Spleen (tissue), 11 donors: ENCODE measurements at regions not wholly inside any gene's neighbourhood (a gene's known extent, or its start where the extent isn't known, plus 50 kb on each side); places are given as distances from the start of the nearest gene placed in this dataset.

ENCODE experiments used
- DNase-seq: peaks from one replicate; pipeline ENCODE4 v3.0.0-alpha.2; 2020
- H3K27ac ChIP-seq, 8 donors: fragments of 200-600 bp; sonication (generic) in 7 of 8; 1 replicate in 4 of 8; 2 replicates in 4 of 8; pipeline versions ENCODE4 v1.5.0 to v1.8.0; 2016 to 2021; ENCODE audit warnings: inconsistent platforms in 4 of 8, mild to moderate bottlenecking in 4 of 8, moderate library complexity in 1 of 8
- H3K27me3 ChIP-seq, 7 donors: fragments of 200-600 bp; sonication (generic) in 6 of 7; replicated peaks in 1 of 7; 1 replicate in 4 of 7; 2 replicates in 3 of 7; pipeline versions ENCODE4 v1.5.0 to v1.8.0; 2016 to 2021; ENCODE audit warnings: inconsistent platforms in 3 of 7, mild to moderate bottlenecking in 1 of 7
- H3K36me3 ChIP-seq, 6 donors: fragments of 200-600 bp; sonication (generic) in 5 of 6; 1 replicate in 4 of 6; 2 replicates in 2 of 6; pipeline versions ENCODE4 v1.5.0 to v1.8.0; 2016 to 2021; ENCODE audit warnings: inconsistent platforms in 2 of 6
- H3K4me1 ChIP-seq, 6 donors: fragments of 200-600 bp; sonication (generic) in 5 of 6; 1 replicate in 3 of 6; 2 replicates in 3 of 6; pipeline versions ENCODE4 v1.5.0 to v1.8.0; 2016 to 2021; ENCODE audit warnings: inconsistent platforms in 3 of 6
- H3K4me3 ChIP-seq, 8 donors: fragments of 200-600 bp; sonication (generic) in 7 of 8; 1 replicate in 4 of 8; 2 replicates in 4 of 8; pipeline versions ENCODE4 v1.5.0 to v1.8.0; 2016 to 2021; ENCODE audit warnings: inconsistent platforms in 4 of 8, mild to moderate bottlenecking in 4 of 8, moderate library complexity in 2 of 8
- H3K9me3 ChIP-seq, 8 donors: fragments of 200-600 bp; sonication (generic) in 7 of 8; 1 replicate in 4 of 8; 2 replicates in 4 of 8; pipeline versions ENCODE4 v1.5.0 to v1.8.0; 2016 to 2021; ENCODE audit warnings: inconsistent platforms in 4 of 8
- POLR2A ChIP-seq, 3 donors: fragments of 450-650 bp; IDR thresholded peaks; one replicate each; pipeline ENCODE4 v1.5.1; 2017; ENCODE audit warnings: antibody characterized with exemption in 3 of 3, mild to moderate bottlenecking in 1 of 3
- POLR2AphosphoS5 ChIP-seq, 3 donors: sonication (generic); formaldehyde crosslinking; IDR thresholded peaks; one replicate each; pipeline ENCODE4 v1.5.1; 2017; ENCODE audit warnings: antibody characterized with exemption in 3 of 3
- WGBS, 5 donors: extraction: QIAGEN DNeasy Blood & Tissue Kit in 3 of 5; methylation state at CpG; one replicate each; pipeline versions ENCODE4 v1.1.5 to v1.1.7; 2013 to 2018; 5-methylcytosine and 5-hydroxymethylcytosine counted together
- intact Hi-C: fragments of 100-400 bp; cut with DNase I; formaldehyde crosslinking; loops from one replicate; pipeline ENCODE4 v1.15.0; 2023; ENCODE audit warnings: low total_unique reads
- TF ChIP-seq, protein P1 (sequence below), 11 experiments: fragments of 200-600 bp in 7 of 11; fragments of 450-650 bp in 4 of 11; sonication (generic) in 4 of 11; IDR thresholded peaks in 8 of 11; conservative IDR thresholded peaks in 3 of 11; 1 replicate in 7 of 11; 2 replicates in 4 of 11; pipeline versions ENCODE4 v1.4.0 to v1.8.0; 2016 to 2021; ENCODE audit warnings: antibody characterized with exemption in 11 of 11, inconsistent platforms in 4 of 11, mild to moderate bottlenecking in 1 of 11
- donor health status: healthy with polysubstance abuse.
- donor health status: DM: no; HTN: no; CAD: no; lungs with moderate emphysema.
- donor health status: DM: no; HTN: no; CAD: no.
- donor health status: Bipolar disorder and iron deficiency.
- donor health status: healthy.
- donor health status: DM: no; HTN: no; CAD: no.
- donor health status: DM: yes; HTN: yes; CAD: no.

DNA sequence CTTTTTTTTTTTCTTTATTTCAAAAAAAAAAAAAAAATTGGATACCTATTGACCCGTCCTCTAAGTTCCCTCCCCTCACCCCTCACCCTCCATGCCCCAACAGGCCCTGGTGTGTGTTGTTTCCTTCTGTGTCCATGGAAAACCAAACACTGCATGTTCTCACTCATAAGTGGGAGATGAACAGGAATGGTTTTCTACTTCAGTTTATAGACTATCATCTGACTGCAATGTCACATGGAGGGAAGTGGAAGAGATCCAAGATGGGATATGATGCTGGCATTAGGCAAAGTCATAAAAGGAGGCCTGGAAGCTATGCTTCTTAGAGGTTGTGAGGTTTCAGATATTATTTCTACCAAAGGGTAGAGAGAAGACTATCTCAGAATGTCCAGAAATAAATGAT lies 237.5 kb downstream of the MAFB start:
- no peaks in the 10 kb centered on the region for H3K4me1 ChIP-seq
- H3K36me3 ChIP-seq, result no peaks in the 10 kb centered on the region
- H3K27ac ChIP-seq, result no peak overlapping the region
- no peaks in the 10 kb centered on the region for H3K27me3 ChIP-seq
- no peaks in the 10 kb centered on the region for H3K9me3 ChIP-seq
- no peak overlapping the region for H3K4me3 ChIP-seq
- DNase-seq, result no peak
- 82 to 94% (median 88%) methylated on average over 1 of the region's 1 CpG for WGBS, 5 donors
- no peak for TF ChIP-seq POLR2AphosphoS5 (IDR thresholded peaks at IDR 0.05)
- TF ChIP-seq POLR2A (IDR thresholded peaks at IDR 0.05), result no peak
- TF ChIP-seq, protein P1, sequence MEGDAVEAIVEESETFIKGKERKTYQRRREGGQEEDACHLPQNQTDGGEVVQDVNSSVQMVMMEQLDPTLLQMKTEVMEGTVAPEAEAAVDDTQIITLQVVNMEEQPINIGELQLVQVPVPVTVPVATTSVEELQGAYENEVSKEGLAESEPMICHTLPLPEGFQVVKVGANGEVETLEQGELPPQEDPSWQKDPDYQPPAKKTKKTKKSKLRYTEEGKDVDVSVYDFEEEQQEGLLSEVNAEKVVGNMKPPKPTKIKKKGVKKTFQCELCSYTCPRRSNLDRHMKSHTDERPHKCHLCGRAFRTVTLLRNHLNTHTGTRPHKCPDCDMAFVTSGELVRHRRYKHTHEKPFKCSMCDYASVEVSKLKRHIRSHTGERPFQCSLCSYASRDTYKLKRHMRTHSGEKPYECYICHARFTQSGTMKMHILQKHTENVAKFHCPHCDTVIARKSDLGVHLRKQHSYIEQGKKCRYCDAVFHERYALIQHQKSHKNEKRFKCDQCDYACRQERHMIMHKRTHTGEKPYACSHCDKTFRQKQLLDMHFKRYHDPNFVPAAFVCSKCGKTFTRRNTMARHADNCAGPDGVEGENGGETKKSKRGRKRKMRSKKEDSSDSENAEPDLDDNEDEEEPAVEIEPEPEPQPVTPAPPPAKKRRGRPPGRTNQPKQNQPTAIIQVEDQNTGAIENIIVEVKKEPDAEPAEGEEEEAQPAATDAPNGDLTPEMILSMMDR (IDR thresholded peaks at IDR 0.05 in 8 of 11, conservative IDR thresholded peaks at IDR 0.05 in 3 of 11), result no peak
- intact Hi-C loops, result no loop called here

DNA sequence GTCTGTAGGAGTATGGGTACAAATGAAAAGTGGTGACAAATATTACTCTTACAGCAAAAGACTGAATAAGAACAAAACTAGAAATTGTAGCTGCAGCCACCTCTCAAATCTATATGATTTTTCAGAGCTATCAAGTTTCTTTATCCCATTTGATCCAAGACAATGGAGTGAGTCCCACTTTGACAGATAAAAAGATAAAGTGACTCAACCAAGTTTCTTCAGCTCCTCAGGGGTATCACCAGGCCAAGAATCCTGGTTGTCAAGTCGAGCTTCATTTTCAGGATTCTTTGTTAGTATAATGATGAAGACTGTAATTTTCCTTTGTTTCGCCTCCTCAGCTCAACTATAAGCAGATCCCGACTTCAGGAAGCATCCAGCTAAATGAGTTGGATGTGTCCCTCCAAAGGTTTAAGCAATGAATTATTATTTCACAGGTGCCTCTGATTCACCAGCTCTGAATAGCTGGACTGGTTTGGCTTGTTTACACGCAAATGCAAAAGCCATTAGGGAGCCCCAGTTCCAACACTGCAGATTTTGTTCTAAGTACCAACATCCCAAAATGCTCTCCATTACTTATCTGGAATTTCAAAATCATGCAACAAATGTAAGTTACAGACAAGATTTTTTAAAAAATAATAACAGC lies 238.9 kb downstream of the MAFB start:
- Histone ChIP-seq H3K9me3 (no peaks in the 10 kb centered on the region), H3K27ac (no peak overlapping the region), H3K27me3 (no peaks in the 10 kb centered on the region), H3K4me3 (no peak overlapping the region), H3K36me3 (no peaks in the 10 kb centered on the region), H3K4me1 (no peaks in the 10 kb centered on the region)
- intact Hi-C loops, result no loop called here
- TF ChIP-seq POLR2A (IDR thresholded peaks at IDR 0.05) (no peak), POLR2AphosphoS5 (IDR thresholded peaks at IDR 0.05) (no peak)
- TF ChIP-seq, protein P1 (IDR thresholded peaks at IDR 0.05 in 8 of 11, conservative IDR thresholded peaks at IDR 0.05 in 3 of 11), result no peak
- WGBS, 5 donors, result 77 to 91% (median 78%) methylated on average over 4 of the region's 4 CpGs
- no peak for DNase-seq

DNA sequence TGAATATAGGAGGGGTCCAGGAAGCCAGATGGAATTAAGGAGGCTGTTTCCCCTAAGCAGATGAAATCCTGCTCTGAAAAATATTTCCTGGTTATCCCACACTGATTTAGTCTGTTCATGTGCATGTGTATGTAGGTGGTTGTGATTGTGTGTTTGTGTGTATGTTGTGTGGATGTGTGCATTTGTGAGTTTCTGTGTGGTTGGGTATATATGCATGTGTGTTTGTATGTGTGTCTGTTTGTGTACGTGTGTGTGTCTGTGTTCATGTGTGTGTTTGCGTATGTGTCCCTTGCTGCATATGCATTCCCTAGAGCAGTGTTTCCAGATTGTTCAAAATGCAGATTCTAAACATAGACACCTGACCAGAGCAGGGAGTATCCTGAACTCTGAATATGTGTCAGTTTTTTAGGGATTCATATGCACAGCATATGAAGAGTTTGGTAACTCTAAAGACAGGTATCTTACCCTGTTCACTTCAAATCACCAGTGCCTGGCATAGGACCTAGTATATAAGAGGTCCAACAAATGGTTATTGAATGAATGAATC lies 239.8 kb downstream of the MAFB start:
- 85 to 100% (median 94%) methylated on average over 2 of the region's 2 CpGs for WGBS, 5 donors
- Histone ChIP-seq H3K9me3 (no peaks in the 10 kb centered on the region), H3K27ac (no peak overlapping the region), H3K4me1 (peaks cover 0 to under 1% (median 0%) of the 10 kb centered on the region in 6 donors), H3K4me3 (no peak overlapping the region), H3K36me3 (no peaks in the 10 kb centered on the region), H3K27me3 (no peaks in the 10 kb centered on the region)
- intact Hi-C loops, result no loop called here
- TF ChIP-seq, protein P1 (IDR thresholded peaks at IDR 0.05 in 8 of 11, conservative IDR thresholded peaks at IDR 0.05 in 3 of 11), result no peak
- TF ChIP-seq POLR2A (IDR thresholded peaks at IDR 0.05) (no peak), POLR2AphosphoS5 (IDR thresholded peaks at IDR 0.05) (no peak)
- no peak for DNase-seq

DNA sequence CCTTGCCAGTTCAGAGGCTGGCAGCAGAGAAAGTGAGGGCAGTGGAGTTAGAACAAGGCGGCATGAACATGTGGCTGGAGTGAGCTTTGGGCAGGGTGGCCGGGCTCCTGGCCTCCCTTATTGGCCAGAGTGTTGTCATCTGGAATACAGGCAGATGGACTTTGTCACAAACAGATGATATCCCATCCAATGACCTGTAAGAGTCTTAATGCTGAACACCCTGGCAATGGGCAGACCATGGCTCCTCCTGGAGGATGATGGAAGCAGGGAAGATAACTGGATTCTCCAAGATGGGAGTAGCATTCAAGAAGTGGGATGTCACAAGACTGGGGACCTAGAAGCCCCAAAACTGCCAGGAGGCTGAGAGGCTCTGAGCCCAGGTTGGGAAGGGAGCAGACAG lies 242.1 kb downstream of the MAFB start:
- Histone ChIP-seq H3K27me3 (peaks cover 0 to 7% (median 0%) of the 10 kb centered on the region in 7 donors), H3K36me3 (no peaks in the 10 kb centered on the region), H3K27ac (no peak overlapping the region), H3K9me3 (no peaks in the 10 kb centered on the region), H3K4me3 (no peak overlapping the region), H3K4me1 (peaks cover 0 to 15% (median 2%) of the 10 kb centered on the region in 6 donors)
- no peak for DNase-seq
- 50 to 81% (median 76%) methylated on average over 2 of the region's 2 CpGs for WGBS, 5 donors
- TF ChIP-seq POLR2AphosphoS5 (IDR thresholded peaks at IDR 0.05), result no peak
- TF ChIP-seq, protein P1 (IDR thresholded peaks at IDR 0.05 in 8 of 11, conservative IDR thresholded peaks at IDR 0.05 in 3 of 11), result no peak
- intact Hi-C loops, result no loop called here
